ENCODE measurements at regions not wholly inside any gene's neighbourhood (a gene's known extent, or its start where the extent isn't known, plus 50 kb on each side); places are given as distances from the start of the nearest gene placed in this dataset.
A peak's percentile ranks its signal among the peaks of the same experiment; 100 is the strongest.

DNA sequence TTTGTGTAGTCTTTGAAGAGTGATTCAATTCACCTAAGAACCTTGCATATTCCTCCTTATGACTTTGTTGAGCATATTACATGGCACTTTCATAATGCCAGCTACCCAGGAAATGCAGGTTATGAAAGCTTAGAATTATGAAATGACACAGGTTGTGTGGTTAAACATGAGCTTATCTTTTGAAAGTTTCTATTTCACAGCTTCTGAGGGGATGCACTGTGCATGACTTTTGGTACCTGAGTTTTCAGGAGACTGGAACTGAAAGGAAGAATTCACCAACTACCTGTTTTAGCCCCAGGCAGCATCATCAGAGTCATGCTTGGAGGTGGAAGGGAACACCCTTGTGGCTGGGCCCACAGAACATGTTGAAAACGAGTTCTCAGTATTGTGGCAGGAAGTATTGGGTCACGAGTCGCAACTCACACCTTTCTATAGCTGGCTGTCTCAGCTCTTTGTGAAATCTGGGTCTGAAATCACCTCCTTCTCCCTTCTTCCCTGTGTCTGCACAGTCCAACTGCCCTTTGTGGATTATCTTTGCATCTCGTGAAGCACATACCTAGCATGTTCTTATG, 228.2 kb downstream of the PTEN start (continued):
- TF ChIP-seq TCF7 (IDR thresholded peaks at IDR 0.05; ENCODE audit: borderline replicate concordance) (peak; percentile 62), NBN (IDR thresholded peaks at IDR 0.05) (peak; percentile 94), CEBPZ (IDR thresholded peaks at IDR 0.05; ENCODE audit: low read depth, low read length) (no peak), FOXK2 (IDR thresholded peaks at IDR 0.05) (no peak), WRNIP1 (IDR thresholded peaks at IDR 0.05; ENCODE audit: borderline replicate concordance, low read depth, low read length) (no peak), SMAD1 (IDR thresholded peaks at IDR 0.05; ENCODE audit: low read depth, partially characterized antibody) (peak; percentile 66), ZBTB4 (CRISPR knock-in tag; IDR thresholded peaks at IDR 0.05) (no peak), SIX5 (IDR thresholded peaks at IDR 0.05; ENCODE audit: low read depth, low read length, severe bottlenecking) (no peak), TARDBP (IDR thresholded peaks at IDR 0.05; ENCODE audit: borderline replicate concordance) (no peak; the same call in 1 of the 2 replicates), NFXL1 (IDR thresholded peaks at IDR 0.05; ENCODE audit: borderline replicate concordance) (no peak), NRF1 (conservative IDR thresholded peaks at IDR 0.05; ENCODE audit: low read depth, low read length) (no peak), SREBF2 (IDR thresholded peaks at IDR 0.05; ENCODE audit: low read length) (no peak), SMC3 (IDR thresholded peaks at IDR 0.05; ENCODE audit: borderline replicate concordance, low read length) (peak; percentile 17; the same call in 1 of the 2 replicates), MLLT1 (IDR thresholded peaks at IDR 0.05) (peak; percentile 87), MEF2B (IDR thresholded peaks at IDR 0.05; ENCODE audit: partially characterized antibody, poor library complexity, severe bottlenecking) (peak; percentile 96), BACH1 (IDR thresholded peaks at IDR 0.05; ENCODE audit: borderline replicate concordance) (peak; percentile 90), GATAD2B (conservative IDR thresholded peaks at IDR 0.05; ENCODE audit: low read depth) (peak; percentile 61)
- TF ChIP-seq, protein P1, sequence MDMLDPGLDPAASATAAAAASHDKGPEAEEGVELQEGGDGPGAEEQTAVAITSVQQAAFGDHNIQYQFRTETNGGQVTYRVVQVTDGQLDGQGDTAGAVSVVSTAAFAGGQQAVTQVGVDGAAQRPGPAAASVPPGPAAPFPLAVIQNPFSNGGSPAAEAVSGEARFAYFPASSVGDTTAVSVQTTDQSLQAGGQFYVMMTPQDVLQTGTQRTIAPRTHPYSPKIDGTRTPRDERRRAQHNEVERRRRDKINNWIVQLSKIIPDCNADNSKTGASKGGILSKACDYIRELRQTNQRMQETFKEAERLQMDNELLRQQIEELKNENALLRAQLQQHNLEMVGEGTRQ (IDR thresholded peaks at IDR 0.05; ENCODE audit: borderline replicate concordance, low read depth, low read length): peak; percentile 46; the same call in 1 of the 2 replicates

Data from GM12878 (cell line).